Chondrocyte (in vitro differentiated cells): ENCODE measurements at regions not wholly inside any gene's neighbourhood (a gene's known extent, or its start where the extent isn't known, plus 50 kb on each side); places are given as distances from the start of the nearest gene placed in this dataset.

Source experiments
- DNase-seq: peaks from one replicate; pipeline ENCODE4 v3.0.0; 2021; ENCODE audit warnings: mixed read lengths, low spot score
- H3K27ac Mint-ChIP-seq: one replicate; pipeline ENCODE4 v1.8.0; 2021; ENCODE audit warnings: mild to moderate bottlenecking, moderate library complexity, mixed read lengths; ENCODE audit not compliant: unreplicated experiment
- H3K27me3 Mint-ChIP-seq: 2 replicates; pipeline ENCODE4 v1.8.0; 2021; ENCODE audit warnings: low read depth, mixed read lengths
- H3K36me3 Mint-ChIP-seq: 2 replicates; pipeline ENCODE4 v1.8.0; 2021; ENCODE audit warnings: low read depth, mixed read lengths
- H3K4me1 Mint-ChIP-seq: 2 replicates; pipeline ENCODE4 v1.8.0; 2021; ENCODE audit warnings: low read depth, mild to moderate bottlenecking, mixed read lengths
- H3K4me3 Mint-ChIP-seq: one replicate; pipeline ENCODE4 v1.8.0; 2021; ENCODE audit warnings: mild to moderate bottlenecking, moderate library complexity, mixed read lengths; ENCODE audit not compliant: unreplicated experiment
- H3K9me3 Mint-ChIP-seq: 2 replicates; pipeline ENCODE4 v1.8.0; 2021; ENCODE audit warnings: low read depth, mixed read lengths
- TF ChIP-seq, protein P1 (sequence below): fragments of 200-600 bp; sonication (generic); IDR thresholded peaks from 2 replicates; pipeline ENCODE4 v1.5.0; 2021; ENCODE audit warnings: antibody characterized with exemption, mild to moderate bottlenecking, moderate library complexity

DNA sequence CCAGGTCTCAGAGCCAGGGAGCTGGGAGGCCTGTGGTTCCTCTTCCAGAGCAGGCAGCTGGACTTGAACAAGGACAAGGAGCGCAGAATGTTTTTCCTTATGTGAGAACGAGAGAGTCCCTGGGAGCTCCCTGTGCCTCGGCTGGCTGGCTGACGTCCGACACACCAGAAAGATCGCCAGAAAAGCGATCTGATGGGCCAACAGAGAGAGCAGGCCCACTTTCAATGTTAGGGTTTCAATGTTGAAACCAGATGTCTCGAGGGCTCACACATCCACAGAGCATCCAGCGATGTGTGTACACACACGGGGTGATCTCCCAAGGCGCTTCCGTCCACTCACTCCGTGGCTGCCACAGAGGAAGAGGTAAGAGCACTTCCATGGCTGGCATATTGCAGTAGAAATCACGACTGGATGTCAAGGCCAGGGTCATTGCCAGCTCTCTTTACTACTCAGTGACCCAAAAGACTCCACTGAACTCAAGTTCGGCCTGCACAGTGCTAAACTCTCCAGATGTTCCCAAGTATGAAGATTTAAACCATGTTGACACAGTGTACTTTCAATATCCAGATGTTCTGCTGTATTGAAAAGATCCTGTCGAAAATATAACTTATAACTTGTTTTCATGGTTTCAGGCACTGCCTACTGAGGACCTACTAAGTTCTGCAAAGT is 70.8 kb upstream of the FOXC1 start:
- TF ChIP-seq, protein P1, sequence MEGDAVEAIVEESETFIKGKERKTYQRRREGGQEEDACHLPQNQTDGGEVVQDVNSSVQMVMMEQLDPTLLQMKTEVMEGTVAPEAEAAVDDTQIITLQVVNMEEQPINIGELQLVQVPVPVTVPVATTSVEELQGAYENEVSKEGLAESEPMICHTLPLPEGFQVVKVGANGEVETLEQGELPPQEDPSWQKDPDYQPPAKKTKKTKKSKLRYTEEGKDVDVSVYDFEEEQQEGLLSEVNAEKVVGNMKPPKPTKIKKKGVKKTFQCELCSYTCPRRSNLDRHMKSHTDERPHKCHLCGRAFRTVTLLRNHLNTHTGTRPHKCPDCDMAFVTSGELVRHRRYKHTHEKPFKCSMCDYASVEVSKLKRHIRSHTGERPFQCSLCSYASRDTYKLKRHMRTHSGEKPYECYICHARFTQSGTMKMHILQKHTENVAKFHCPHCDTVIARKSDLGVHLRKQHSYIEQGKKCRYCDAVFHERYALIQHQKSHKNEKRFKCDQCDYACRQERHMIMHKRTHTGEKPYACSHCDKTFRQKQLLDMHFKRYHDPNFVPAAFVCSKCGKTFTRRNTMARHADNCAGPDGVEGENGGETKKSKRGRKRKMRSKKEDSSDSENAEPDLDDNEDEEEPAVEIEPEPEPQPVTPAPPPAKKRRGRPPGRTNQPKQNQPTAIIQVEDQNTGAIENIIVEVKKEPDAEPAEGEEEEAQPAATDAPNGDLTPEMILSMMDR, result no peak
- no peak for DNase-seq

DNA sequence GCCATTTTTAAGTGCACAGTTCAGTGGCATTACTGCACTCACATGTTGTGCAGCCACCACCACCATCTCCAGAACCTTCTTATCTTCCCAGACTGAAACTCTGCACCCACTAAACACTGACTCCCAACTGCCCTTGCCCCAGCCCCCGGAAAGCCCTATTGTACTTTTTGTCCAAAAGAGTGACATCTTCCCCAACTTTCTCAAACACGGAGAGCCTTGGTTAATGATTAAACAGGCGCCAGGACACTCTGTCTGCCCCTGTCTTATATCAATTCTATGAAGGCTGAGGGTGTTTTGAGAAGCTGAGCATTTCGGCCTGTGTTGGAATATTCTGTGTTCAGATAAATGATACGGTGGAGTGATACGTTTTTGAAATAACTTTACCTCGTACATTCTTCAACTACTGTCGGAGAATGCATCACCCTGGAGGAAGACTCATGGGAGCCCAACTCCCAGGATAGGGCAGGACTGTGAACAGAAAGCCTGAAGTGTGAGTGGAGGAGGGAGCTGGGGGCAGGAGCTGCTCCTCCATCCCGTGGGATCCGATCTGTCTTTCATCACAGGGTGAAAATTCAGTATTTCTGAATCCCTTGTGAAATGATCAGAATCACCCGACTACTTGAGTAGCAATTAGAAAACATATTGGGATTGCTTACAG is 68.7 kb upstream of the FOXC1 start:
- Mint-ChIP-seq H3K27ac (no peak overlapping the region), H3K4me3 (no peak overlapping the region), H3K9me3 (peaks cover 3% of the 10 kb centered on the region), H3K4me1 (peaks cover 13% of the 10 kb centered on the region), H3K27me3 (no peaks in the 10 kb centered on the region), H3K36me3 (no peaks in the 10 kb centered on the region)
- DNase-seq, result no peak
- TF ChIP-seq, protein P1, result no peak

More for the DNA sequence above, 70.8 kb upstream of the FOXC1 start:
- Mint-ChIP-seq H3K9me3 (peaks cover 3% of the 10 kb centered on the region), H3K27me3 (no peaks in the 10 kb centered on the region), H3K27ac (no peak overlapping the region), H3K4me3 (no peak overlapping the region), H3K4me1 (peaks cover 18% of the 10 kb centered on the region), H3K36me3 (no peaks in the 10 kb centered on the region)

DNA sequence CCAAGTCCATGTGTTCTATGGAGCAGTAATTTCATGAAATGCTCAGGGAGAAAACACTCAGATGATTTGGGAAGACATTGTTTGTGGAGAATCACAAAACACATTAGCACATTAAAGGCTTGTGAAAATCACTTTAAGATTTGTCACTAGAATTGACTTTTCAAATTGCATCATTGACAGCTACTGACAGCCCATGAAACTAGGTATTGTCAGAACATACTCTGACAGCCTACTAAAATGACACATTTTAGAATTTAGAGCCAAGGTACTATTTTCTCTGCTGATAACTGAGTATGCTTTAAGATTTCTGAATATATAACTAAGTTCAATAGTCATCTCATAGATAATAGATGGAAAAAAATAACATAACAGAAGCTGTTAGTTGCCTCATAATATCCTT is 67.4 kb upstream of the FOXC1 start:
- H3K4me3 Mint-ChIP-seq, result no peak overlapping the region
- no peaks in the 10 kb centered on the region for H3K27me3 Mint-ChIP-seq
- DNase-seq, result no peak
- H3K4me1 Mint-ChIP-seq, result peaks cover 13% of the 10 kb centered on the region
- H3K36me3 Mint-ChIP-seq, result no peaks in the 10 kb centered on the region
- TF ChIP-seq, protein P1, result no peak
- H3K9me3 Mint-ChIP-seq, result peaks cover 3% of the 10 kb centered on the region
- H3K27ac Mint-ChIP-seq, result no peak overlapping the region

DNA sequence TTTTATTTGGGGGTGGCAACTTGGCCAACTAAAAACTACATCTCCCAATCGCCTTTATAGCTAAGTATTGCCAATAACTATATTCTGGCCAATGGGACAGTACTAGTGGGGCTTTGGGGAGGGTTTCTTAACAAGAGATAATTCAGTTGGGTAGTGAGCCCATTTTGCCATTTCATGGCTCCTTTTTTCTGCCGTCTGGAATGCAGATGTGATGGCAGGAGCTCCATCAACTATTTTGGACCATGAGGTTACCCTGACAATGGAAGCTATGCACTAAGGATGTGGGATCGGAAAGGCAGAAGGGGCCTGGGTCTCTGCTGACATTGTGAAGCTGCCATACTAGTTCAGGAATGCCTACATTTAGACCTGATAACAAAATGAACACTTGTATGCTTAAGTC is 67.0 kb upstream of the FOXC1 start:
- H3K36me3 Mint-ChIP-seq, result no peaks in the 10 kb centered on the region
- no peak overlapping the region for H3K4me3 Mint-ChIP-seq
- H3K27me3 Mint-ChIP-seq, result no peaks in the 10 kb centered on the region
- H3K27ac Mint-ChIP-seq, result no peak overlapping the region
- no peak for DNase-seq
- peaks cover 13% of the 10 kb centered on the region for H3K4me1 Mint-ChIP-seq
- TF ChIP-seq, protein P1, result no peak
- peaks cover 3% of the 10 kb centered on the region for H3K9me3 Mint-ChIP-seq

DNA sequence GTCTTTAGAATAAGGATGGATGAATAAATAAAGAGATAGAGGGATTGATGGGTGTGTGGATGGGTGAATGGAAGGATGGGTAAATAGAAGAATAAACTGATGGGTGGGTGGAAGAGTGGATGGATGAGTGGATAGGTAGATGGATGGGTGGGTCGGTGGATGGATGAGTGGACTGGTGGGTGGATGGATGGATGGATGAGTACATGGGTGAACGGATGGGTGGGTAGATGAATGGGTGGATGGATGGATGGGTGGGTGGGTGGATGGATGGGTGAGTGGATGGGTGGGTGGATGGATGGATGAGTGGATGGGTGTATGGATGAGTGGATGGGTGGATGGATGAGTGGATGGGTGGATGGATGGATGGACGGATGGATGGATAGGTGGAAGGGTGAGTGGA is 65.7 kb upstream of the FOXC1 start:
- H3K36me3 Mint-ChIP-seq, result no peaks in the 10 kb centered on the region
- TF ChIP-seq, protein P1, result no peak
- DNase-seq, result no peak
- H3K4me1 Mint-ChIP-seq, result peaks cover 13% of the 10 kb centered on the region
- peaks cover 3% of the 10 kb centered on the region for H3K9me3 Mint-ChIP-seq
- no peak overlapping the region for H3K4me3 Mint-ChIP-seq
- no peak overlapping the region for H3K27ac Mint-ChIP-seq
- no peaks in the 10 kb centered on the region for H3K27me3 Mint-ChIP-seq
